ENCODE measurements at regions not wholly inside any gene's neighbourhood (a gene's known extent, or its start where the extent isn't known, plus 50 kb on each side); places are given as distances from the start of the nearest gene placed in this dataset.

DNA sequence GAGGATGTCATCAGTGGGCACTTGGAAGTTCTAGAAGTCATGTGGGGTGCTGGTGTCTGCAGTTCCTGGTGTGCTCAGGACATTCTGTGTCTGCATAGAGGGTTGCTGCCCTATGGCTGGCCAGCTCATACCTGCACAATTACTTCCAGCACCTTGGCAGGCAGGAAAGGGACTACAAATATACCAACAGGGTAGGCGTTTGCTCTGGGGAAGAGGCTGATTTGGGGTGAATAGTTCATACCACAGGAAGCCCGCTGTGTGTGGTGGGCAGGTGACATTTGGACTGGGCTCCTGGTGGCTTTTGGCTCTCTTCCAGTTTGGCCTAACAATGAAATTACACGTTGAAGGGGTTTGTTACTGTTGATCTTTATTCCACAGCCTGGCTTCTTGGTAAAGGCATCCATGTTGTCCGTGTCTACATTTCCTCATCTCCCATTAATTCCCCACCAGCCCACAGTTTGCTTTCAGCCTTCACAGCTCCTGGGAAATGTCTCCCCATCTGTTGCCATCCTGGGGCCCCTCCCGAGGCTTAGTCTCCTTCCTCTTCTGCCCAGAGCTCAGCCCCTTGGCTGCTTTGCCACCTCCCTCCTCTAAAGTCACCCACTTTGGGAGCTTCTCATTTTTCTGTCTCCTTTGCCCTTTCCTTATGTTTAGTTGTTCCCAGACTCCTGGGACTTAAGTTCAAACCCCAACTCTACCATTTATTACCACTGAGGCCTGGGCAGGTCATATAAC, 88.1 kb downstream of the RSPH3 start:
- TF ChIP-seq, protein P1, sequence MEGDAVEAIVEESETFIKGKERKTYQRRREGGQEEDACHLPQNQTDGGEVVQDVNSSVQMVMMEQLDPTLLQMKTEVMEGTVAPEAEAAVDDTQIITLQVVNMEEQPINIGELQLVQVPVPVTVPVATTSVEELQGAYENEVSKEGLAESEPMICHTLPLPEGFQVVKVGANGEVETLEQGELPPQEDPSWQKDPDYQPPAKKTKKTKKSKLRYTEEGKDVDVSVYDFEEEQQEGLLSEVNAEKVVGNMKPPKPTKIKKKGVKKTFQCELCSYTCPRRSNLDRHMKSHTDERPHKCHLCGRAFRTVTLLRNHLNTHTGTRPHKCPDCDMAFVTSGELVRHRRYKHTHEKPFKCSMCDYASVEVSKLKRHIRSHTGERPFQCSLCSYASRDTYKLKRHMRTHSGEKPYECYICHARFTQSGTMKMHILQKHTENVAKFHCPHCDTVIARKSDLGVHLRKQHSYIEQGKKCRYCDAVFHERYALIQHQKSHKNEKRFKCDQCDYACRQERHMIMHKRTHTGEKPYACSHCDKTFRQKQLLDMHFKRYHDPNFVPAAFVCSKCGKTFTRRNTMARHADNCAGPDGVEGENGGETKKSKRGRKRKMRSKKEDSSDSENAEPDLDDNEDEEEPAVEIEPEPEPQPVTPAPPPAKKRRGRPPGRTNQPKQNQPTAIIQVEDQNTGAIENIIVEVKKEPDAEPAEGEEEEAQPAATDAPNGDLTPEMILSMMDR (conservative IDR thresholded peaks at IDR 0.05; ENCODE audit: low read depth, low read length): no peak
- TF ChIP-seq ELK1 (IDR thresholded peaks at IDR 0.05; ENCODE audit: borderline replicate concordance, low read depth, low read length) (no peak), RCOR1 (IDR thresholded peaks at IDR 0.05; ENCODE audit: insufficient replicate concordance, low read length) (no peak), FOS (IDR thresholded peaks at IDR 0.05; ENCODE audit: low read depth, low read length) (no peak)
